Ishikawa (cell line): ENCODE measurements at regions not wholly inside any gene's neighbourhood (a gene's known extent, or its start where the extent isn't known, plus 50 kb on each side); places are given as distances from the start of the nearest gene placed in this dataset.

Experiments
- CEBPB ChIP-seq: IDR thresholded peaks from 2 replicates; pipeline ENCODE4 v1.6.1; 2012
- CREB1 ChIP-seq: IDR thresholded peaks from 2 replicates; pipeline ENCODE4 v1.6.1; 2012; ENCODE audit warnings: low read depth
- EGR1 ChIP-seq: IDR thresholded peaks from 2 replicates; pipeline ENCODE4 v1.6.1; 2012
- EP300 ChIP-seq: IDR thresholded peaks from 2 replicates; pipeline ENCODE4 v1.6.1; 2012; ENCODE audit warnings: borderline replicate concordance
- FOXM1 ChIP-seq: IDR thresholded peaks from 2 replicates; pipeline ENCODE4 v1.6.1; 2012; ENCODE audit warnings: low read depth, borderline replicate concordance
- NFIC ChIP-seq: IDR thresholded peaks from 2 replicates; pipeline ENCODE4 v1.6.1; 2012
- RAD21 ChIP-seq: IDR thresholded peaks from 2 replicates; pipeline ENCODE4 v1.6.1; 2012; ENCODE audit warnings: low read depth
- REST ChIP-seq: IDR thresholded peaks from 2 replicates; pipeline ENCODE4 v1.6.1; 2012; ENCODE audit warnings: low read depth, mild to moderate bottlenecking
- TAF1 ChIP-seq: IDR thresholded peaks from 2 replicates; pipeline ENCODE4 v1.6.1; 2012; ENCODE audit warnings: low read depth, mild to moderate bottlenecking
- TCF12 ChIP-seq: IDR thresholded peaks from 2 replicates; pipeline ENCODE4 v1.6.1; 2012; ENCODE audit warnings: low read depth
- TEAD4 ChIP-seq: IDR thresholded peaks from 2 replicates; pipeline ENCODE4 v1.6.1; 2012
- YY1 ChIP-seq: IDR thresholded peaks from 2 replicates; pipeline ENCODE4 v1.6.1; 2012; ENCODE audit warnings: low read depth
- ZBTB7A ChIP-seq: IDR thresholded peaks from 2 replicates; pipeline ENCODE4 v1.6.1; 2012; ENCODE audit warnings: low read depth
- TF ChIP-seq, protein P1 (sequence below): IDR thresholded peaks from 2 replicates; pipeline ENCODE4 v1.6.1; 2012
- TF ChIP-seq, protein P2 (sequence below): IDR thresholded peaks from 2 replicates; pipeline ENCODE4 v1.6.1; 2012

- TF ChIP-seq EP300 (no peak), FOXM1 (no peak), TAF1 (no peak), ZBTB7A (no peak), REST (no peak), CREB1 (no peak), CEBPB (no peak), EGR1 (no peak), TEAD4 (no peak), RAD21 (no peak), YY1 (no peak), TCF12 (no peak), NFIC (no peak)
- TF ChIP-seq, protein P1, sequence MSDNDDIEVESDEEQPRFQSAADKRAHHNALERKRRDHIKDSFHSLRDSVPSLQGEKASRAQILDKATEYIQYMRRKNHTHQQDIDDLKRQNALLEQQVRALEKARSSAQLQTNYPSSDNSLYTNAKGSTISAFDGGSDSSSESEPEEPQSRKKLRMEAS = no peak
- TF ChIP-seq, protein P2, sequence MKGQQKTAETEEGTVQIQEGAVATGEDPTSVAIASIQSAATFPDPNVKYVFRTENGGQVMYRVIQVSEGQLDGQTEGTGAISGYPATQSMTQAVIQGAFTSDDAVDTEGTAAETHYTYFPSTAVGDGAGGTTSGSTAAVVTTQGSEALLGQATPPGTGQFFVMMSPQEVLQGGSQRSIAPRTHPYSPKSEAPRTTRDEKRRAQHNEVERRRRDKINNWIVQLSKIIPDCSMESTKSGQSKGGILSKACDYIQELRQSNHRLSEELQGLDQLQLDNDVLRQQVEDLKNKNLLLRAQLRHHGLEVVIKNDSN = no peak
Observed at GRCh38 chr14:48250575-48250974, 575.2 kb upstream of the MDGA2 start.

DNA sequence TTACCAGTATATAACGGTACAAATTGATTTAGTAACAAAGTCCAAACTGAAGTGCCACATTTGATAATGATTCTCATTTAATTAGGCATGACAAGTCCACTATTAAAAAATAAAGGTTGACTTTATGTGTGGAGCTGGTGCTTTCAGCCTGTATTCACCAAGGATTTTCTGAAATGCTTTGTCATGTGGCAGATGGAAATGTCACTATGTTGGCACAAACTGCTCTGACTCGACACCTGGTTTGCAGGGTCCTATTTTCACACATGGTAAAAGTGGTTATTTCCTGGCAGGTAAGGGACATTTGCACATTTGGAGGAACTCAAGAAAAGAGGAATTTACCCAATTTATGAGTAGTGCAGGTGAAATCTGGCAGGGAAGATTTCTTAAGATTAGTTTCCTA is 572.6 kb upstream of the MDGA2 start:
- TF ChIP-seq TAF1 = no peak
- TF ChIP-seq, protein P2 = no peak
- no peak for TF ChIP-seq RAD21
- TF ChIP-seq REST = no peak
- TF ChIP-seq FOXM1 = no peak
- no peak for TF ChIP-seq TCF12
- no peak for TF ChIP-seq NFIC
- no peak for TF ChIP-seq CEBPB
- no peak for TF ChIP-seq CREB1
- TF ChIP-seq, protein P1 = no peak
- no peak for TF ChIP-seq EGR1
- no peak for TF ChIP-seq EP300
- TF ChIP-seq ZBTB7A = no peak
- no peak for TF ChIP-seq TEAD4
- TF ChIP-seq YY1 = no peak

DNA sequence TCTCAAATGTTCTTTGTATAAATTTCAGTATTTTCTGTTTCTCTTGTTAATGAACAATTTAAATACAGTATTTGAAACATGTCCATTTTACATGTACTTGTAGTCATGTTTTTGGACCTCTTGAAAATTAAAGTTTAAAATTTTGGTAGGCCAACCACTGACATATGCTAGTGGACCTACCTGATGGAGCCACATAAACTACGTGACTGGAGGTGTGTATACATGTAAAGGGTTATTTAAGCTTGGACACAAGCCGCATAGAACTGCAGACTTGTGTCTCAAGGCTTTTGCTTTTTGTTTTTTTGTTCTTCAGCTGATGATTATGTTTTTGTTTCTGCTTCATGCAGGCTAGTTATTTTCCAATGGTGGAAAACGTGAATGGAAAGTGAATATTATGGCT is 568.5 kb upstream of the MDGA2 start:
- no peak for TF ChIP-seq RAD21
- no peak for TF ChIP-seq NFIC
- TF ChIP-seq YY1 = no peak
- TF ChIP-seq FOXM1 = no peak
- TF ChIP-seq CEBPB = no peak
- TF ChIP-seq CREB1 = no peak
- TF ChIP-seq, protein P1 = no peak
- TF ChIP-seq TCF12 = no peak
- no peak for TF ChIP-seq REST
- TF ChIP-seq, protein P2 = no peak
- no peak for TF ChIP-seq EP300
- TF ChIP-seq TAF1 = no peak
- no peak for TF ChIP-seq TEAD4
- TF ChIP-seq EGR1 = no peak
- TF ChIP-seq ZBTB7A = no peak

DNA sequence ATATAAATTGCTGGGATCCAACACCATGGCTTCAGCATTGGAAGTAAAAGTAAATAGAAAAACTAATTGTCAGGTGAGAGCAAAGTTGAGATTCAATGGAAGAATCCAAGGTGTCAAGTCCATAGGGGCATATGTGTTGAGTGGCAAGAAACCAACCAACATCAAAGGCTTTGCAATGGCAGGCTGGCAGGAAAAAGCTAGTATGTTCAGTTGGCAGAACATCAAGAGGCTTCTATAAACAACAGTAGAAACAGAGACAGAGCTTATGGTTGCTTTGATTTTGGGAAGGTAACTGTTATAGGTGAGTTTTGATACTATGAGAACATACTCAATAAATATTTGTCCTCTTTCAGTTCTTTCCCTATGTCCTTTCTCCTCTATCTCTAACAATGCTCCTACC is 553.7 kb upstream of the MDGA2 start:
- TF ChIP-seq, protein P2 = no peak
- TF ChIP-seq REST (no peak), TEAD4 (no peak), EP300 (no peak)
